ENCODE measurements at regions not wholly inside any gene's neighbourhood (a gene's known extent, or its start where the extent isn't known, plus 50 kb on each side); places are given as distances from the start of the nearest gene placed in this dataset.
"Not testable (repeated sequence)": the region's sequence is repeated elsewhere in the genome, so short reads cannot be mapped to it uniquely, and the experiment has no call there.

- no peak for DNase-seq
Observed at GRCh38 chr3:187540847-187541246, 129.3 kb downstream of the SST start.

GRCh38 chr3:187536185-187536584, 134.0 kb downstream of the SST start:
- DNase-seq, result no peak

GRCh38 chr3:187533797-187534196, 136.4 kb downstream of the SST start:
- DNase-seq, result no peak

GRCh38 chr3:187531831-187532230, 138.4 kb downstream of the SST start:
- no peak for DNase-seq

- DNase-seq, result no peak
Observed at GRCh38 chr3:187522890-187523289, 147.3 kb downstream of the SST start.

GRCh38 chr3:187522293-187522692, 147.9 kb downstream of the SST start:
- DNase-seq, result no peak

- DNase-seq, result no peak
Observed at GRCh38 chr3:187521546-187521945, 148.6 kb downstream of the SST start.

GRCh38 chr3:187520027-187520945, 149.9 kb downstream of the SST start:
- DNase-seq, result no peak

GRCh38 chr3:187519428-187519890, 150.7 kb downstream of the SST start:
- DNase-seq, result no peak

- no peak for DNase-seq
Observed at GRCh38 chr3:187518616-187519015, 150.4 kb downstream of the RTP4 start.

GRCh38 chr3:187518207-187518606, 150.0 kb downstream of the RTP4 start:
- DNase-seq, result no peak

GRCh38 chr3:187516446-187517185, 148.4 kb downstream of the RTP4 start:
- DNase-seq, result no peak

GRCh38 chr3:187507905-187508304, 139.7 kb downstream of the RTP4 start:
- no peak for DNase-seq

GRCh38 chr3:187507266-187507665, 139.1 kb downstream of the RTP4 start:
- no peak for DNase-seq

GRCh38 chr3:187504435-187504834, 136.2 kb downstream of the RTP4 start:
- DNase-seq, result no peak

- DNase-seq, result no peak
Observed at GRCh38 chr3:187498211-187498724, 130.1 kb downstream of the RTP4 start.

- DNase-seq, result no peak
Observed at GRCh38 chr3:187497052-187497451, 128.9 kb downstream of the RTP4 start.

GRCh38 chr3:187494056-187494455, 125.9 kb downstream of the RTP4 start:
- DNase-seq, result not testable (repeated sequence)

GRCh38 chr3:187491371-187491770, 123.2 kb downstream of the RTP4 start:
- no peak for DNase-seq

- no peak for DNase-seq
Observed at GRCh38 chr3:187490366-187490765, 122.2 kb downstream of the RTP4 start.

- DNase-seq, result no peak
Observed at GRCh38 chr3:187484547-187485295, 116.5 kb downstream of the RTP4 start.
